ENCODE measurements at regions not wholly inside any gene's neighbourhood (a gene's known extent, or its start where the extent isn't known, plus 50 kb on each side); places are given as distances from the start of the nearest gene placed in this dataset.

DNA sequence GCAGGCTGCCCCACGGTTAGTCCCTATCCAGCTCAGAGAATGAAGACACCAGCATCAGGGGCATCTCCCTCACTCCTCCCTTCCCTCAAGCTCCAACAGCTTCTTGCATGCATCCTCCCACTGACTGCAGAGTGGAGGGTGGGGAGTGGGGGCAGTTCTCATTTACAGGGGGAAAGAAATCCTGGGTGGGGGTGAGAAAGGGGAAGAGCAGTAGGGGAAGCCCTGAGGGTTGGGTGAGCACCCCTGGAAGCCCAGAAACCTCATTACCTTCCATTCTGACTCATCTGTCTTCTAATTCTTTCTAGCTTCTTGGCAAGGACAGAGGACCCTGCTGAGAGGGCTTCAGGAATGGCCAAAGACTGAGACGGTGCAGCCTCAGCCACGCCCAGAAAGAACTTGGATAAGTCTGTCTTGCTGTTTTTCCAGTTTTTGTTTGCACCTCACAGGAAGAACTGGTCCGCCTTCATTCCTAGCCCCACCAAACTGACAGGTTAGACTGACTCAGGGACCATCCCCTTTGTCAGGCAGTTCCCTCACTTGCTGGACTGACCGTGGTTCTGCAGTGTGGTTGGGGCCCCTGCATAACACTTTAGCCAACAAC is 52.5 kb upstream of the WSB1 start:
- no peak for DNase-seq (ENCODE audit: low read depth in 2 of 2)

GRCh38 chr17:27242951-27243350 is 51.0 kb upstream of the WSB1 start:
- DNase-seq (ENCODE audit: low read depth in 2 of 2) = no peak

DNA sequence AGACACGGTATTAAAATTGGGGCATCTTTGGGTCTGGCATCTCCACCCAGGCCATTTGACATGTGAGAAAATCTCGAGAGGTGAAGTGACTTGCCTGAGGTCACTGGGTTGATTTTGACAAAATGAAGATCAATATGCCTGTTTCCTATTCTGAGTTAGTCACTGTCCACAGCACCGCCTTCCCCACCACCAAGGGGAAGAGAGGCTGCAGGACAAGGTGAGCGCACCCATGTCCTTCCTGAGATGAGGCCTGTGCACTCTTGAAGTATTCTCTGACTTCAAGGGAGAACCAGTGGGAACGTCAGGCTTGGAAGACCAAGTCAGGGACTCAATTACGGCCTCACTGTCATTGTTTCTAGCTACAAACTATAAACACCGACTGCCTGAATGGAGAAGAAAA is 49.9 kb upstream of the WSB1 start:
- DNase-seq (ENCODE audit: low read depth in 2 of 2) = no peak
